ENCODE measurements at regions not wholly inside any gene's neighbourhood (a gene's known extent, or its start where the extent isn't known, plus 50 kb on each side); places are given as distances from the start of the nearest gene placed in this dataset.

GRCh38 chr18:7307030-7307429 lies 76.1 kb downstream of the LRRC30 start:
- no peak overlapping the region for H3K27ac ChIP-seq (ENCODE audit: extremely low read depth, low read depth, low read length)
- ChIA-PET CTCF (no interaction called here), POLR2A (no interaction called here)
- H3K9me3 ChIP-seq (ENCODE audit: control insufficient read depth, insufficient read depth, low read depth, low read length), result no peaks in the 10 kb centered on the region
- H3K4me1 ChIP-seq (ENCODE audit: control insufficient read depth, insufficient read depth, low read length), result no peaks in the 10 kb centered on the region
- no peak overlapping the region for H3K4me3 ChIP-seq (ENCODE audit: low read depth, low read length)
- TF ChIP-seq ZNF621 (tag by site-specific recombination; IDR thresholded peaks at IDR 0.05) (no peak), ZNF707 (tag by site-specific recombination; IDR thresholded peaks at IDR 0.05) (no peak), ZNF654 (tag by site-specific recombination; IDR thresholded peaks at IDR 0.05; ENCODE audit: low read depth) (no peak), ZNF148 (tag by site-specific recombination; IDR thresholded peaks at IDR 0.05; ENCODE audit: borderline replicate concordance) (no peak), PRDM1 (tag by site-specific recombination; IDR thresholded peaks at IDR 0.05) (no peak), ZSCAN23 (tag by site-specific recombination; IDR thresholded peaks at IDR 0.05) (no peak), IKZF3 (tag by site-specific recombination; IDR thresholded peaks at IDR 0.05) (no peak), ZNF280D (tag by site-specific recombination; IDR thresholded peaks at IDR 0.05) (no peak), RBAK (tag by site-specific recombination; IDR thresholded peaks at IDR 0.05) (no peak), ZNF132 (tag by site-specific recombination; IDR thresholded peaks at IDR 0.05; ENCODE audit: borderline replicate concordance) (no peak), ZNF184 (tag by site-specific recombination; IDR thresholded peaks at IDR 0.05) (no peak), ZNF692 (tag by site-specific recombination; IDR thresholded peaks at IDR 0.05) (no peak)
- H3K36me3 ChIP-seq (ENCODE audit: control insufficient read depth in 2 of 2, insufficient read depth in 1 of 2, low read length in 2 of 2), result no peaks in the 10 kb centered on the region

- ChIA-PET POLR2A (no interaction called here), CTCF (no interaction called here)
- no peak overlapping the region for H3K4me3 ChIP-seq (ENCODE audit: low read depth, low read length)
- no peaks in the 10 kb centered on the region for H3K36me3 ChIP-seq (ENCODE audit: control insufficient read depth in 2 of 2, insufficient read depth in 1 of 2, low read length in 2 of 2)
- H3K9me3 ChIP-seq (ENCODE audit: control insufficient read depth, insufficient read depth, low read depth, low read length), result no peaks in the 10 kb centered on the region
- TF ChIP-seq ZNF169 (tag by site-specific recombination; IDR thresholded peaks at IDR 0.05) (no peak), ZBTB21 (tag by site-specific recombination; IDR thresholded peaks at IDR 0.05) (no peak), ZNF404 (tag by site-specific recombination; IDR thresholded peaks at IDR 0.05) (no peak), ZBTB8A (tag by site-specific recombination; IDR thresholded peaks at IDR 0.05) (no peak), ZNF571 (tag by site-specific recombination; IDR thresholded peaks at IDR 0.05) (no peak), ZNF664 (tag by site-specific recombination; IDR thresholded peaks at IDR 0.05) (no peak), GLI4 (tag by site-specific recombination; IDR thresholded peaks at IDR 0.05) (no peak), ZNF76 (tag by site-specific recombination; IDR thresholded peaks at IDR 0.05; ENCODE audit: borderline replicate concordance, low read depth) (no peak), BCL11B (tag by site-specific recombination; IDR thresholded peaks at IDR 0.05; ENCODE audit: low read depth) (no peak), OVOL3 (tag by site-specific recombination; IDR thresholded peaks at IDR 0.05) (no peak)
- H3K27ac ChIP-seq (ENCODE audit: extremely low read depth, low read depth, low read length), result no peak overlapping the region
- H3K4me1 ChIP-seq (ENCODE audit: control insufficient read depth, insufficient read depth, low read length), result no peaks in the 10 kb centered on the region
Measured at GRCh38 chr18:7307526-7307925, 76.6 kb downstream of the LRRC30 start.

All from HEK293 (cell line).